ENCODE measurements at regions not wholly inside any gene's neighbourhood (a gene's known extent, or its start where the extent isn't known, plus 50 kb on each side); places are given as distances from the start of the nearest gene placed in this dataset.

GRCh38 chr9:27743490-27743889, 170.2 kb upstream of the C9orf72 start:
- FAIRE-seq = no peak
- no peak for DNase-seq (ENCODE audit: insufficient read length, low spot score)

DNA sequence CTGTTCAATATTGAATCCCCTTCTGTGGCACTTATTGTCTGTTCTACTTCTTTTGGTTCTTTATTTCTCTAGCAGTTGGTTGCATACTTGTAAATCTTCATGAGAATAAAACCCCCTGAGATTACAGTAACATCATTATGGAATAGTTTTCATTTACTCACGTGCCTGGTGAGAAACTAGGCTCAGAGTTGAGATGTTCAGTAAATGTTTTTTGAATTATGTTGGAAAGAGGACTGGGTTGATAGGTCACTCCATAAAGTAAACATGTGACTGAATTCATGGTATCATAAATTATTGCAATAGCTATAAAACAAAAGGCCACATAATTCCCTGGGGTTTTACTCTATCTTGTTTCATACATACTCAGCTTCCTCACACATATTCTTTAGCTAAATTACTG, 174.2 kb upstream of the C9orf72 start:
- no peak for DNase-seq (ENCODE audit: insufficient read length, low spot score)
- FAIRE-seq = no peak

GRCh38 chr9:27749838-27750237, 176.6 kb upstream of the C9orf72 start:
- no peak for FAIRE-seq
- no peak for DNase-seq (ENCODE audit: insufficient read length, low spot score)

DNA sequence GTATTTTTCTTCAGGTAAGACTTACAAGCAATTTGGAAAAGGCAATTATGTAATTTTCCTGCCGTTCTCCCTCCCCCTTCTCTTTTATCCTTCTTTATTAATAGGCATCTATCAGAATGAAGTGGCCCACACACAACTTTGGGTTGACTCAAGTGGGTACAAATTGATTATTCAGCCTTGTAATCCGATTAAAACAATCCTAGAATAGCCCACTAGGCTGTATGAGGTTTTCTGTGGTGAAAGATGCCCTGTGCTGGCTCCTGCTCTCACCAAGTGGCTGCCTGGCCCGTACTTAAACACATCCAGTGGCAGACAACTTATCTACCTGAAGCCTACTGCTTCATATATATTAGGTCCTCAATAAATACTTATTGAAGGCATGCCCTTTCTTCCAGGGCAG, 177.3 kb upstream of the C9orf72 start:
- no peak for DNase-seq (ENCODE audit: insufficient read length, low spot score)
- FAIRE-seq = no peak

DNA sequence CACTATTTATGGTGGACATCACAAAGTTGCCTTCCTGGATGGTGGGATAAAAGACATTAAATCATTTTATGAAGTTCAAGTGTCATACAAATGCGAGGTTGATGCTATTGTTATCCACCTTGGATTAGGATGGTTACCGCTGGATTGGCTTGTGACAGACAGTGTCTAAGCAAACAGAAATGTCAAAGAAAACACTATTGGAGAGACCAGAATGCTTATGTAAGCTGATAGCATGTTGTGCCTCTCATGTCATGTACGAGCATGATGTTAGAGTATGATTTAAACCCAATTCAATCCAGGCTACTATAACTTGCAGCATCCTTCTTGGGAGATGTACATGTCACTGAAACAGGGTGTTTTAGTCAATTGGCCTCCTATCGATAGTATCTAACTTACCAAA, 178.8 kb upstream of the C9orf72 start:
- FAIRE-seq = no peak
- no peak for DNase-seq (ENCODE audit: insufficient read length, low spot score)

DNA sequence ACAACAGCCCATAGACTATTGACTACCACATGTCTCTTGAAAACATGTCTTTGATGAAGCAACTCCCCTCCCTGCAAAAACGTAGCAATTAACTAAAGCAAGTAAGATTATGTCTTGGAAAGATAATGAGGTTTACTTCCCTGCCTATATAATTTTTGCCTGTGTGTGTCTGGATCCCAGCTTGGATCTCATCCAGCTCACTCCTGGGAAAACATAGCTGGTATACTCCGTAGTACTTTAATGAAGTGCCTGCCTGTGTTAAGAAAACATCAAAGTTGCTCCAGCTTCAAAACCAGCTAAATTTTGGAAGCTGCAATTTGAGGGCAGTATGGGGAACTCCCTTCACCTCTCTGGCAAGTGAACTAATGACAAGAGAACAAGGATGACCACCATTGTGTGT, 182.6 kb upstream of the C9orf72 start:
- no peak for FAIRE-seq
- no peak for DNase-seq (ENCODE audit: insufficient read length, low spot score)

DNA sequence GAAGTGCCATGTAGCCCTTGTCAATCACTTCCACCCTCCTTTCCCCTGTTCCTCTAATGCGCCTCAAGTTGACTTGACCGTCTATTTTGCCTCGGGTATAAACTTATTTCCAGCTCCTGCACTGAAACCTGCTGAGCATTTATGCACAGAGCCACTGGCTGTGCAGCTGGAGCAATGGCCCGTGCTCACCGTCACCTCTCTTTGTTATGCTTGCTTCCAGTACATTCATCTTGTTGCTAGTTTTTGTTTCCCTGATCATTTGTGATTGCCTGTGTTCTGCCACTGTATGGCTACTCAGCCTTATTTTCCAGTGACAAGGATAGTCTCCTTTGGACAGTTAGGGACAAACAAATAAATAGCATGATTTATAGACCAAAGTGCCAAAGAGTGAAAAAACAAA, 183.1 kb upstream of the C9orf72 start:
- FAIRE-seq (no peak), DNase-seq (ENCODE audit: insufficient read length, low spot score) (no peak)

- DNase-seq (ENCODE audit: insufficient read length, low spot score) (no peak), FAIRE-seq (no peak)
Measured at GRCh38 chr9:27763831-27764230, 190.6 kb upstream of the C9orf72 start.

- no peak for FAIRE-seq
- no peak for DNase-seq (ENCODE audit: insufficient read length, low spot score)
Measured at GRCh38 chr9:27765266-27766072, 192.2 kb upstream of the C9orf72 start.

GRCh38 chr9:27766073-27766835, 193.0 kb upstream of the C9orf72 start:
- FAIRE-seq (no peak), DNase-seq (ENCODE audit: insufficient read length, low spot score) (no peak)

- FAIRE-seq (no peak), DNase-seq (ENCODE audit: insufficient read length, low spot score) (no peak)
Measured at GRCh38 chr9:27768781-27769180, 195.5 kb upstream of the C9orf72 start.

- DNase-seq (ENCODE audit: insufficient read length, low spot score) (no peak), FAIRE-seq (no peak)
Measured at GRCh38 chr9:27770541-27770940, 197.3 kb upstream of the C9orf72 start.

DNA sequence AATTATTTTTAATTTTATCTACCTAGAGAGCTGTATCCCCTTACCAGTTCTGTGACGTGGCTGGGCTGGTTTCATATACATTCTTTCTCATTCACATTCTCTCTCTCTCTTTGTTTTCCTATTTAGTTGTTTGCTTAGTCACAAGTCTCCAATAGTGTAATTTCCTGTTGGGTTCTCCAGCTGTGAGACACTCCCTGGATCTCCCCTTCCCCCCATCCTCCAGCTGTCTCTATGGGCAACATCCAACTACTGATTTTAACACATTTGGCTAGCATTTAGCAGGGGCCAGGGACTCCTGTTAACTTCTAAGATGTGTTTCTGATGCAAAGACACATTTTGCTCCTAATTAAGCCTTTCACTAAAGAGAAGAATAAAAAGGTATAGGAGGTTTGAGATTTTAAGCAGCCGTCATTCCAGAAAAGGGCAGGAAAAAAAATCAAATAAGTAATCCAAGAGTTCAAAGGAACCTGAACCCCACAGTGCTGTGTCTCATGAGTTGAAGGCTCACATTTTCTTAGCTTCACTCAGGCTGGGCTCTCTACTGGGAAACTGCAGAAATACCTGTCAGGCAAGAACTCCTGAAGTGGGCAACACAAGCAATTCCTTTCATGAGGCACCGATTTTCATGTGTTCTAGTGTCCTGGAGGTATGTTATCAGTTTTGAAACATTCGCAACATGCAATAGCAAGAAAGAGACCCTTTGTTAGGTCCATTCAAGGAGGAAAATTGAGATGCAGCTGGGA, 198.7 kb upstream of the C9orf72 start:
- no peak for FAIRE-seq
- no peak for DNase-seq (ENCODE audit: insufficient read length, low spot score)

GRCh38 chr9:27784847-27785713, 211.8 kb upstream of the C9orf72 start:
- FAIRE-seq (no peak), DNase-seq (ENCODE audit: insufficient read length, low spot score) (no peak)

- FAIRE-seq (no peak), DNase-seq (ENCODE audit: insufficient read length, low spot score) (no peak)
Measured at GRCh38 chr9:27785714-27786100, 212.4 kb upstream of the C9orf72 start.

DNA sequence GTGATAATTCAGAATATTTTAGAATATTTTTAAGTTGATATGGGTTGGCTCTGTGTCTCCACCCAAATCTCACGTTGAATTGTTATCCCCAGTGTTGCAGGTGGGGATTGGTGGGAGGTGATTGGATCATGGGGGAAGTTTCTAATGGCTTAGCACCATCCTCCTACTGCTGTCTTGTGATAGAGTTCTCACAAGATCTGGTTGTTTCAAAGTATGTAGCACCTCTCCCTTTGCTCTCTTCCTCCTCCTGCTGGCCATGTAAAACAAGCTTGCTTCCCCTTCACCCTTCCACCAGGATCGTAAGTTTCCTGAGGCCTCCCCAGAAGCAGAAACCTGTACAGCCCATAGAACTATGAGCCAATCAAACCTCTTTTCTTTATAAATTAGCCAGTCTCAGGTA, 214.6 kb upstream of the C9orf72 start:
- DNase-seq (ENCODE audit: insufficient read length, low spot score) = no peak
- FAIRE-seq = no peak

GRCh38 chr9:27791311-27791710, 218.0 kb upstream of the C9orf72 start:
- DNase-seq (ENCODE audit: insufficient read length, low spot score) = no peak
- FAIRE-seq = no peak

DNA sequence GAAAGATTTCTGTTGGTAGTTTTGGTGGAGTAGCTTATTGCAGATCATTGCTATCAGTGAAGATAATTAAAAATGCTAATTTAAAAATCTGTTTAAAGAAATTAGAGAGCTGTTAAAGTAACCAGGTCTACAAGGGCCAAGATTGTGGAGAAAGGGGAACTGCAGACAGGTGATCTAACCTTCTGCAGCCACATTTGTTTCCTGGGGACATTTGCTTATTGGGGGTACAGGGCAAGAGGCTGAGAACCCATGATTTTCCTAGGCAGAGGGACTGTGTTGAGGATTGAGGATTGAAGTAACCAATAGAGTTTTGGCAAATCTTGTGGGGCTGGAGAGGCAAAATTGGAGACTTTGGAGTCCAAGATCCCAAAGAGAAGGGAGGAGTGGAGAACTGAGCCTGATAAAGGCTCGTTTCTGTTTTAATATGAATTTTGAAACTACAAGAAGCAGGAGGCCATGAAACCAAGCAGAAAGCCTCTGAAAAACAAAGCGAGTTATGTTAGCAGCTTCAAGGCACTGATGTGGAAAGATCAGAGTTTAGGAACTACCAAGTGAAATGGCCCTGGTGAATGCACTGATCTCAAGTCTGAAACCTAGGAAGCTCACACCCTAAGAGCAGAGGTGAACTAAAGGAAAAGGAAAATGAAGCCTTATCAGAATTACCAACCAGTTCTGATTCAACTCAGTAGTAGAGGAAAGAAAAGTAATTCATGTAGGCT, 219.8 kb upstream of the C9orf72 start:
- FAIRE-seq = peak; percentile 37
- no peak for DNase-seq (ENCODE audit: insufficient read length, low spot score)

GRCh38 chr9:27799326-27799725, 226.0 kb upstream of the C9orf72 start:
- FAIRE-seq = no peak

DNA sequence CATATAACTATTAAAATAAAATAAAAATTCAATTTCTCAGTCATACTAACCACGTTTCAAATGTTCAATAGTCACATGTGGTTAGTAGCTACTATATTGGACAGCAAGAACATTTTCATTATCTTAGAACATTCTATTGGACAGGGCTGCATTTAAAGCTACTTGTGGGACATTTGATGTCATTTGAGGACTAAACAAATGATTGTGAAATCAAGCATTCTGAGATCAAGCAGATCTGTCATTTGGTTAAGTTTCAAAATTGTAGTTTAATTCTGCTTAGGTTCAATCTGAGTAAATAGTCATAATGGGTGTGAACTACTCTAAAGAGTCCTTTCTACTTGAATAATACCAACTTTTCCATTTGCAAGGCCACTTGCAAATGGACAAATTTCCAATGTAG, 226.9 kb upstream of the C9orf72 start:
- DNase-seq (ENCODE audit: insufficient read length, low spot score) (no peak), FAIRE-seq (no peak)

More at GRCh38 chr9:27799326-27799725, 226.0 kb upstream of the C9orf72 start:
- DNase-seq (ENCODE audit: insufficient read length, low spot score) = no peak
